ENCODE measurements at regions not wholly inside any gene's neighbourhood (a gene's known extent, or its start where the extent isn't known, plus 50 kb on each side); places are given as distances from the start of the nearest gene placed in this dataset.

GRCh38 chr6:150651808-150652470 lies 52.3 kb downstream of the PLEKHG1 start:
- DNase-seq = no peak

- no peak for DNase-seq
Observed at GRCh38 chr6:150652848-150653613, 53.3 kb downstream of the PLEKHG1 start.

- no peak for DNase-seq
Observed at GRCh38 chr6:150654608-150655007, 54.9 kb downstream of the PLEKHG1 start.

- DNase-seq = no peak
Observed at GRCh38 chr6:150656156-150656555, 56.5 kb downstream of the PLEKHG1 start.

- no peak for DNase-seq
Observed at GRCh38 chr6:150658421-150658820, 58.7 kb downstream of the PLEKHG1 start.

GRCh38 chr6:150659046-150659763 lies 59.5 kb downstream of the PLEKHG1 start:
- DNase-seq = no peak

- no peak for DNase-seq
Observed at GRCh38 chr6:150661216-150662007, 61.7 kb downstream of the PLEKHG1 start.

GRCh38 chr6:150662814-150663213 lies 63.1 kb downstream of the PLEKHG1 start:
- DNase-seq = no peak

GRCh38 chr6:150664091-150664490 lies 64.4 kb downstream of the PLEKHG1 start:
- no peak for DNase-seq

- no peak for DNase-seq
Observed at GRCh38 chr6:150666071-150666470, 66.4 kb downstream of the PLEKHG1 start.

GRCh38 chr6:150667359-150667758 lies 67.7 kb downstream of the PLEKHG1 start:
- DNase-seq = no peak

GRCh38 chr6:150667977-150668716 lies 68.5 kb downstream of the PLEKHG1 start:
- DNase-seq = no peak

- DNase-seq = no peak
Observed at GRCh38 chr6:150668900-150669302, 69.2 kb downstream of the PLEKHG1 start.

GRCh38 chr6:150670311-150670710 lies 70.6 kb downstream of the PLEKHG1 start:
- no peak for DNase-seq

- no peak for DNase-seq
Observed at GRCh38 chr6:150672800-150673199, 73.1 kb downstream of the PLEKHG1 start.

- no peak for DNase-seq
Observed at GRCh38 chr6:150673720-150674346, 74.1 kb downstream of the PLEKHG1 start.

GRCh38 chr6:150676344-150676743 lies 76.7 kb downstream of the PLEKHG1 start:
- DNase-seq = no peak

GRCh38 chr6:150676772-150677171 lies 77.1 kb downstream of the PLEKHG1 start:
- no peak for DNase-seq

GRCh38 chr6:150680510-150680909 lies 80.8 kb downstream of the PLEKHG1 start:
- DNase-seq = no peak

GRCh38 chr6:150681578-150682395 lies 82.1 kb downstream of the PLEKHG1 start:
- DNase-seq = no peak

- DNase-seq = peak; percentile 15
Observed at GRCh38 chr6:150683320-150683719, 83.6 kb downstream of the PLEKHG1 start.
